GM18861 (cell line): ENCODE measurements at regions not wholly inside any gene's neighbourhood (a gene's known extent, or its start where the extent isn't known, plus 50 kb on each side); places are given as distances from the start of the nearest gene placed in this dataset.

Experiments
- ATAC-seq: cut with Tn5 transposase; IDR thresholded peaks from one replicate; pipeline ENCODE4 v1.9.1; 2021; ENCODE audit not compliant: unreplicated experiment

DNA sequence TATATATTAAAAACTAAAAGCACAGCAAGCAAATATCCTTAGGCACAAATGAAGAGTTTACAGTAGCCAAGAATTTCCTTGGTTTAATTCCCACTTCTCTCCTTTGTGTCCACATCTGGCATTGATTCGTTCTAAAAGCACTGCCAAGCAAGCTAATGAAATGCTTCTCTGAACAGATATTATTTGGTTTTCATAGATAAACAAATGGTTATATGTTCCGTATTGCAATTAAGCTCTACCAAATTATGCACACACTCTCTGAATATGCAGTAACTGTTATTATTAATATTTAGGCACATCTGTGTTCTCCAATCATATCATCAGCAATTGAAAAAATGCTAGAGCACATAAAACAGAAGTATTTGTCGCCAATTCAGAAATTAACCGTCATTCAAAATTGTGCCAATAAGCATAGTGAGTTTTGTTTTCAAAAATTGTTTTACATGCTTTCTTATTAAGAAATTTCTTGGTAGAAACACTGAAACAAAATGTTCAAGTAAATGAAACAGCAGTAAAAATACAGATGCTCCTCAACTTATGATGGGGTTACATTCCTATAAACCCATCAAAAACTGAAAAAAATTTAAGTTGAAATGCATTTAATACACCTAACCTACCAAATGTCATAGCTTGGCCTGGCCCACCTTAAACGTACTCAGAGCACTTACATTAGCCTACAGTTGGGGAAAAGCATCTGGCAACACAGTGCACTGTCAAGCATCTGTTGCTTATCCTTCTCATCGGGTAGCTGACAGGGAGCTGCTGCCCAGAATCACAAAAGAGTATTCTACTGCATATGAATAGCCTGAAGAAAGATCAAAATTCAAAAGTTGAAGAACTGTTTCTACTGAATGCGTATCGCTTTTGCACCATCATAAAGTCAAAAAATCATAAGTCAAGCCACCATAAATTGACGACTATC, 2134.7 kb downstream of the PCDH9 start:
- no peak for ATAC-seq

GRCh38 chr13:65093357-65093756, 2136.8 kb downstream of the PCDH9 start:
- ATAC-seq: no peak

- ATAC-seq: no peak
Measured at GRCh38 chr13:65091031-65091430, 2139.1 kb downstream of the PCDH9 start.

GRCh38 chr13:65090186-65090585, 2139.9 kb downstream of the PCDH9 start:
- ATAC-seq: no peak

DNA sequence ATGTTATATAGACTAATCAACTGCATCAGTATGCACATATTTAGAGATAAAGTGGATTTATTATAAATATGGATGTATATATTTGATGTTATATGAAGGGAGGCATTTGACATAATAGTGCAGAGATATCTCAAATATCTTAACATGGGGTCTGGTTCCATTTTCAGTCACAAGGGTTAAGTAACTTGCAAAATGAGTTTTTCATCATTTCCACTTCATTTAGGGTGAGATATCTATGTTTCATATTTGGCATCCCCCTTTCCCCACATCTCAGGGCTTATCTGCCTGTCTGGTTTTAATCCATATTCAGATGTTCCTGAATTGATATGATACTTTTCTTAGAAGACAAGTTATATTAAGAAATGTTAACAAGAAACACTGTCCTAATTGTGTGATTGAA, 2141.2 kb downstream of the PCDH9 start:
- no peak for ATAC-seq

DNA sequence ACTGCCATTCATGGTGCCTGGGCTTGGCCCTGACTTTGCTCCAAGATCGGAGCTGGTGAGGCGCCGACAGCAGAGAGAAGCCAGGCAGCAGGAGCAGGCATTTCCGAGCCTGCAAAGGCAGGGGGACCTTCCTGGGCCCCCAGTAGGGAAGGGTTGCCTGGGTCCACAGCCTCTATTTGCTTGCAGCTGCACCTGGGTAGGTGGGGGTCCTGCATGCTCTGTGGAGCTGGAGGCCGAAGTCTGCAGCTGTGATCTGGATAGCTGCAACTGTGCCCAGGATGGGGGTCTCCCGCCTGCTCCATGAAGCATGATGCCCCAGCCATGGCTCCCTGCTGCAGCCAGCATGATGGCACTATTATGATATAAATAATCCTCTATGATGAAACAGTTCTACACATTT, 2144.2 kb downstream of the PCDH9 start:
- no peak for ATAC-seq

- ATAC-seq: no peak
Measured at GRCh38 chr13:65074248-65074647, 2155.9 kb downstream of the PCDH9 start.

GRCh38 chr13:65064967-65065366, 2165.2 kb downstream of the PCDH9 start:
- no peak for ATAC-seq

GRCh38 chr13:65063753-65064152, 2166.4 kb downstream of the PCDH9 start:
- no peak for ATAC-seq

GRCh38 chr13:65057986-65058385, 2172.2 kb downstream of the PCDH9 start:
- no peak for ATAC-seq

DNA sequence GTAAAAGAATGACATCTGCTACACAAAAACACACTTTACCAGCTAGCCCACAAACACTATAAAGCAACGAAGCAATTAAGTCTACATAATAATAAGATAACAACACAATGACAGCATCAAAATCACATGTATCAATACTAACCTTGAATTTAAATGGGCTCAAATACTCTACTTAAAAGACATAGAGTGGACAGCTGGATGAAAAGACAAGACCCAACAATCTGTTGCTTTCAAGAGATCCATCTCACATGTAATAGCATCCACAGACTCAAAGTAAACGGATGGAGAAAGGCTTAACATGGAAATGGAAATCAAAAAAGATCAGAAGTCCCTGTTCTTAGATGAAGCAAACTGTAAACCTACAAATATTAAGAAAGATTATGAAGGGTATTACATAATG, 2175.9 kb downstream of the PCDH9 start:
- ATAC-seq: no peak

DNA sequence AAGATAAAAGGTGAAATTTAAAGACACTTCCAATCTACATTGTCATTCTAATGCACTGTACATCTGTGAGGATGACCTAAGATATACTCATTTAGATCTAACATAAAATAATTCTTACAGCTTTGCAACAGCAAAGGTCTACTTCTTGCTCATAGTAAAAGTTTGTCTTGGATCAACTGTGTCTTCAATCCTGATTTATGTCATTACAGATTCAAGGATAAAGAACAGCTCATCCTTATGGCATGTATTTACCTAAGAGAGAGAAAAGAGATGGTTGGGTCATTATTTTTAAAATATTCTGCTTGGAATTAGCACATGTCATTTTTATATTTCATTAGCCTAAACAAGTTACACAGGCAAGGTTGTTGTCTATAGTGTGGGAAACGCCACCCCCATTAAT, 2193.1 kb downstream of the PCDH9 start:
- ATAC-seq: no peak

DNA sequence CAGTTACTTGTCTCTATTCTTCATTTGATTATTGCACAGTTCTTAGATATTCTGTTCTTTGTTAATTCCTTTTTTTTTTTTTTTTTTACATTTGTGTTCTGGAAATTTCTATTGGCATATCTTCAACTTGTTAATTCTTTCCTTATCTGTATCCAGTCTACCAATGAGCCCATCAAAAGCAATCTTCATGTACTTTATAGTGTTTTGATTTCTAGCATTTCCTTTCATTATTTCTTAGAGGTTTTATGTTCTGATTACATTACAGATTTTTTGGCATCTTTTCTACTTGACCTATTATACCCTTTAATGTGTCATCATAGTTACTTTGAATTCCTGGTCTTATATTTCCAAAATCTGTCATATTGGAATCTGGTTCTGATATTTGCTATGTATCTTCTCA, 2194.8 kb downstream of the PCDH9 start:
- ATAC-seq: no peak

DNA sequence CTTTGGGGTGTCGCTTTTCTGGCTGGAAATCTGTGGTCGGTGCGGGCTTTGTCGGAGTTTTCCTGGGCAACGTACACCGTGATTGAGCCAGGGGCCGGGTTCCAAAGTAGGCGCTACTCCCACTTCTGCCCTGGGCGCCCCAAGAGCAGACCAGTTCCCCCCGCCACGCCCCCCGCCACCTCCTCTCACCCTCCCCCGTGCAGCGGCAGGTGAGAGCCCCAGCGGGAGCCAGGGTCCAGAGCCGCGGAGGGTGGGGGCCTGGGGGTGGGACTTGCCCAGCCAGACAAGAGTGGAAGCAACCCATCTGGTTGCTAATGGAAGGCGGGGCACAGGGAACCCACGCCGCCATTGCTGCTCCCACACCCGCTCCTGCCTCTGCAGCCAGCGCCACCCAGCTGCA, 2195.9 kb downstream of the PCDH9 start:
- no peak for ATAC-seq

DNA sequence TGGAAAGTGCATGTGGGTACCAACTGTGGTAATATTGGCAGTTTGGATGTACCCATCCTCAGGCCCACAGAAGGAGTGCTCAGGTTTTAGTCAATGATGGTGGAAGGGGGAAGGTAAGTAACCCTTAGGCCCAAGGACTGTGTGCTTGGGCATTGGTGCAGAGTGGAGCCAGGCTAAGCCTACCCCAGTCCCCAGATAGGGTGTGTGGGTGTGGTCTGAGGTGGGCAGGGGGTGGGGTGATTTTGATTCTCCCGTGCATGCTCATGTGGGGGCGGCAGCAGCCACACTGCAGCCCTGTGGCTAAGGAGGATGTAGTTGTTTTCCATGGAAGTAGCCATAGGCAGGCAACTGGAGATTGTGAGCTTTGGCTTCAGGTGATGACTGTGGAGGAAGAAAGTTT, 2197.3 kb downstream of the PCDH9 start:
- no peak for ATAC-seq

- no peak for ATAC-seq
Measured at GRCh38 chr13:65028101-65028500, 2202.0 kb downstream of the PCDH9 start.

- ATAC-seq: no peak
Measured at GRCh38 chr13:65026505-65026904, 2203.6 kb downstream of the PCDH9 start.

DNA sequence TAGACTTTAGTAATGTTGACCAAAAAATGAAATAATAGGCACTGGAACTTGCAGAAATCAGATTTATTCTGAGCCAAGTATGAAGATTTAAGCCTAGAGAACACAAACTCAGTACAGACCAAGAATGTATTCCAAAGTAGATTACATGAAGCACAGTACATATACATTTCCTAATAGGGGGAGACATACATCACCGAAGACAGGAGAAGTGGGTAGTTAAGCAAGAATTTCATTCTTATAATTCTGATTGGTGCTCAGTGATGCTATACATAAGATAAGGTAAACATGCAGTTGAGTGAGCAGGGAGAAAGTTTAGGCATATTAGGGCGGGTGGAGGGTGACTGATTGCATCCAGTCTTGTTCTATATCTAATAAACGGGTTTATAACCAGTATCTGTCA, 2218.8 kb downstream of the PCDH9 start:
- ATAC-seq: no peak

GRCh38 chr13:64997438-64997837, 2232.7 kb downstream of the PCDH9 start:
- ATAC-seq: no peak

DNA sequence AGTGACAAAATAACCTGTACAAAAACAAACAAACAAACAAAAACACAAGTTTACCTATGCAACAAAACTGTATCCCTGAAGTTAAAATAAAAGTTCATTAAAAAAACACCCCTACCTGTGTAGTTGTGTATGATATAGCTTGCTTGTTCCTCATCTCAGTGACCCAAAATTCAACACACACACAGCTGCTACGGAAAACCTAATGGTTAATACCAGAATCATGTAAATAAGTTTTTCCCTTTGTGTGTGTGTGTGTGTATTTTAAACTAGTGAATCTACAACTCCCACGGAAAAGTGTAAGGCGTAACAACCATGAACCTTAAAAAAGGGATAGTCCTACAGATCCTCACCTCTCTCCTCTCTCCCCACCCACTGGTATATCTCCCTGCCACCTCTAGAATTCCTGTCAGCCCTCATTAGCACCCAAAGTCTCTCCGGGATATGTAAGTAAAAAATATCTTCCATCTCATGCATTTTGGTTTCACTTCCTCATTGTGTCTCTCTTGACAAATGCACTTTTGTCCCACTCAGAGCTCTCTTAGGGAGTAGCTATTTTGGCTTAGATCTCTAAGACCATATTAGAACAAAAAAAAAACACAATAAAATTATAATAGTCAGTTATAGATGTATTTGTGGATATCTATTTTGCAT, 2236.5 kb downstream of the PCDH9 start:
- ATAC-seq: peak; percentile 49

GRCh38 chr13:64992314-64992713, 2237.8 kb downstream of the PCDH9 start:
- no peak for ATAC-seq

- no peak for ATAC-seq
Measured at GRCh38 chr13:64985075-64985474, 2245.1 kb downstream of the PCDH9 start.
